ENCODE measurements at regions not wholly inside any gene's neighbourhood (a gene's known extent, or its start where the extent isn't known, plus 50 kb on each side); places are given as distances from the start of the nearest gene placed in this dataset.

DNA sequence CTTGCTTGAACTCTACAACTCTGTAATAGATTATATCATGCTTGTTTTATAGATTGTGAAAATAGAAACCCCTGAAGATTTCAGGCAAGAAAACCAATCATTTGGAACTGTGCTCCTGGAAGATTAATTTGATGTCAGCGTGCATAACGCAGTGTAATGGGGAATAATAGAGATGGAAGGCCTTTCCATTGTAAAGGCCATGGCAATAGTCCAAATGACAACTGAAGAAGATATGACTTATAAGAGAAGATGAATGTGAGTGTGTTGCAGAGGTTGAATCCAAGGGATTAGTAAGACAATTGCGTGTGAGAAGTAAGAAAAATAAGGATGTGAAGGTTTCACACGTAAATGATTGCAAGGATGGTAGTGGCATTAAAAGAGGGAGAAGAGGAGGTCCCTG is 285.0 kb downstream of the DUSP10 start:
- TF ChIP-seq, protein P1, sequence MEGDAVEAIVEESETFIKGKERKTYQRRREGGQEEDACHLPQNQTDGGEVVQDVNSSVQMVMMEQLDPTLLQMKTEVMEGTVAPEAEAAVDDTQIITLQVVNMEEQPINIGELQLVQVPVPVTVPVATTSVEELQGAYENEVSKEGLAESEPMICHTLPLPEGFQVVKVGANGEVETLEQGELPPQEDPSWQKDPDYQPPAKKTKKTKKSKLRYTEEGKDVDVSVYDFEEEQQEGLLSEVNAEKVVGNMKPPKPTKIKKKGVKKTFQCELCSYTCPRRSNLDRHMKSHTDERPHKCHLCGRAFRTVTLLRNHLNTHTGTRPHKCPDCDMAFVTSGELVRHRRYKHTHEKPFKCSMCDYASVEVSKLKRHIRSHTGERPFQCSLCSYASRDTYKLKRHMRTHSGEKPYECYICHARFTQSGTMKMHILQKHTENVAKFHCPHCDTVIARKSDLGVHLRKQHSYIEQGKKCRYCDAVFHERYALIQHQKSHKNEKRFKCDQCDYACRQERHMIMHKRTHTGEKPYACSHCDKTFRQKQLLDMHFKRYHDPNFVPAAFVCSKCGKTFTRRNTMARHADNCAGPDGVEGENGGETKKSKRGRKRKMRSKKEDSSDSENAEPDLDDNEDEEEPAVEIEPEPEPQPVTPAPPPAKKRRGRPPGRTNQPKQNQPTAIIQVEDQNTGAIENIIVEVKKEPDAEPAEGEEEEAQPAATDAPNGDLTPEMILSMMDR (conservative IDR thresholded peaks at IDR 0.05), result no peak
- no peak for TF ChIP-seq ZFX (IDR thresholded peaks at IDR 0.05)
